GM12878 (cell line): ENCODE measurements at regions not wholly inside any gene's neighbourhood (a gene's known extent, or its start where the extent isn't known, plus 50 kb on each side); places are given as distances from the start of the nearest gene placed in this dataset.

Source experiments
- ATAC-seq: fragments of 200-7000 bp; cut with Tn5 transposase; 3 replicates; pipeline ENCODE4 v1.9.1; 2020; ENCODE audit warnings: mild to moderate bottlenecking, moderate library complexity
- BruUV-seq: library from RNA; stranded (reverse); fragments of 400-500 nt; replicated peaks from 2 replicates; lab custom pipeline; 2021; lab: Mats Ljungman, UMichigan
- CTCF ChIA-PET: fragments of 300-600 bp; sonication (Branson Sonifier 250); formaldehyde crosslinking; extraction: SDS; loops from one replicate; lab custom pipeline; 2021; ENCODE audit warnings: inconsistent platforms; lab: Yijun Ruan, JAX
- POLR2A ChIA-PET: fragments of 350-600 bp; formaldehyde crosslinking; extraction: SDS; loops from one replicate; lab custom pipeline; 2021; ENCODE audit warnings: inconsistent platforms; lab: Charles Lee
- RAD21 ChIA-PET: fragments of 300-600 bp; sonication (Branson Sonifier 250); formaldehyde crosslinking; loops from one replicate; lab custom pipeline; 2023; ENCODE audit warnings: antibody characterized with exemption; ENCODE audit not compliant: unreplicated experiment; lab: Charles Lee
- SMC1A ChIA-PET: fragments of 300-600 bp; sonication (Branson Sonifier 250); formaldehyde crosslinking; loops from one replicate; lab custom pipeline; 2023; ENCODE audit not compliant: unreplicated experiment, uncharacterized antibody; lab: Charles Lee
- DNase-seq: peaks from one replicate; pipeline ENCODE4 v3.0.0-alpha.2; 2011; ENCODE audit warnings: low read depth, low spot score
- FAIRE-seq: peaks from 3 replicates; lab custom pipeline; 2011; peaks lifted over from hg19 to GRCh38; lab: Jason Lieb, UNC
- H2AFZ ChIP-seq: 2 replicates; pipeline ENCODE4 v1.6.0; 2011; ENCODE audit warnings: low read depth, low read length, control low read depth; ENCODE audit not compliant: control insufficient read depth
- H3K27ac ChIP-seq: 2 replicates; pipeline ENCODE4 v1.5.1; 2011; ENCODE audit warnings: control low read depth; ENCODE audit not compliant: control insufficient read depth, insufficient read depth
- H3K27me3 ChIP-seq, 2 experiments: replicated peaks in 1 of 2; 2 replicates each; pipeline versions ENCODE4 v1.6.0 to v1.6.1; 2011; ENCODE audit warnings: low read length in 1 of 2; ENCODE audit not compliant: control insufficient read depth in 2 of 2, insufficient read depth in 2 of 2
- H3K36me3 ChIP-seq, 2 experiments: 2 replicates each; pipeline ENCODE4 v1.5.1; 2011; ENCODE audit warnings: low read length in 1 of 2; ENCODE audit not compliant: control insufficient read depth in 2 of 2, insufficient read depth in 2 of 2
- H3K4me1 ChIP-seq: 2 replicates; pipeline ENCODE4 v1.6.1; 2011; ENCODE audit warnings: mild to moderate bottlenecking, low read length, moderate library complexity, mixed read lengths; ENCODE audit not compliant: control insufficient read depth, insufficient read depth
- H3K4me2 ChIP-seq: 2 replicates; pipeline ENCODE4 v1.6.0; 2011; ENCODE audit warnings: control low read depth; ENCODE audit not compliant: control insufficient read depth, insufficient read depth
- H3K4me3 ChIP-seq: fragments of 200-600 bp; sonication (generic); 2 replicates; pipeline ENCODE4 v1.5.1; 2016
- H3K79me2 ChIP-seq: 2 replicates; pipeline ENCODE4 v1.6.0; 2011; ENCODE audit warnings: low read length; ENCODE audit not compliant: control insufficient read depth, insufficient read depth
- H3K9ac ChIP-seq: 2 replicates; pipeline ENCODE4 v1.8.0; 2011; ENCODE audit warnings: low read length, control low read depth, mixed read lengths; ENCODE audit not compliant: control insufficient read depth, insufficient read depth
- H3K9me3 ChIP-seq: replicated peaks from 3 replicates; pipeline ENCODE4 v1.5.1; 2011; ENCODE audit warnings: mild to moderate bottlenecking, low read length; ENCODE audit not compliant: control insufficient read depth, insufficient read depth
- H4K20me1 ChIP-seq: 2 replicates; pipeline ENCODE4 v1.6.0; 2011; ENCODE audit not compliant: control insufficient read depth, insufficient read depth
- ATF2 ChIP-seq: IDR thresholded peaks from 2 replicates; pipeline ENCODE4 v1.6.1; 2012; ENCODE audit warnings: low read length, inconsistent platforms
- ATF7 ChIP-seq: fragments of 450-650 bp; IDR thresholded peaks from 2 replicates; pipeline ENCODE4 v1.6.1; 2016; ENCODE audit warnings: low read depth, mild to moderate bottlenecking
- BHLHE40 ChIP-seq, 2 experiments: fragments of 450-650 bp in 1 of 2; IDR thresholded peaks; 2 replicates each; pipeline ENCODE4 v1.6.1; 2011 to 2017; ENCODE audit warnings: low read depth in 2 of 2, borderline replicate concordance in 1 of 2, improper control_type of control experiment in 1 of 2, low read length in 1 of 2, mild to moderate bottlenecking in 1 of 2
- CREM ChIP-seq: IDR thresholded peaks from 2 replicates; pipeline ENCODE4 v1.6.1; 2014; ENCODE audit warnings: antibody characterized with exemption, low read depth
- CTCF ChIP-seq, 3 experiments: IDR thresholded peaks in 2 of 3; conservative IDR thresholded peaks in 1 of 3; 2 replicates each; pipeline ENCODE4 v1.5.1; 2011; ENCODE audit warnings: low read depth in 3 of 3, low read length in 3 of 3, mild to moderate bottlenecking in 3 of 3, control low read depth in 2 of 3, moderate library complexity in 2 of 3, inconsistent platforms in 1 of 3, mixed read lengths in 1 of 3; ENCODE audit not compliant: control insufficient read depth in 2 of 3, insufficient read depth in 1 of 3; ENCODE audit errors: extremely low read depth in 1 of 3
- EGR1 ChIP-seq, 2 experiments: IDR thresholded peaks; 1 replicate in 1 of 2; 2 replicates in 1 of 2; pipeline ENCODE4 v1.6.1; 2011 to 2012; ENCODE audit warnings: low read depth in 2 of 2, low read length in 2 of 2, borderline replicate concordance in 1 of 2, mild to moderate bottlenecking in 1 of 2, moderate library complexity in 1 of 2
- ETV6 ChIP-seq, 2 experiments: fragments of 450-650 bp in 1 of 2; IDR thresholded peaks in 1 of 2; conservative IDR thresholded peaks in 1 of 2; 2 replicates each; pipeline ENCODE4 v1.6.1; 2014; ENCODE audit warnings: antibody characterized with exemption in 1 of 2, borderline replicate concordance in 1 of 2, low read depth in 1 of 2, mild to moderate bottlenecking in 1 of 2, moderate library complexity in 1 of 2
- HCFC1 ChIP-seq: fragments of 150-350 bp; IDR thresholded peaks from 2 replicates; pipeline ENCODE4 v1.6.1; 2014; ENCODE audit warnings: low read length
- MTA2 ChIP-seq: fragments of 450-650 bp; IDR thresholded peaks from 2 replicates; pipeline ENCODE4 v1.6.1; 2016; ENCODE audit warnings: low read depth, mild to moderate bottlenecking, moderate library complexity
- NBN ChIP-seq: fragments of 450-650 bp; IDR thresholded peaks from 2 replicates; pipeline ENCODE4 v1.6.1; 2016
- NFYB ChIP-seq: IDR thresholded peaks from 2 replicates; pipeline ENCODE4 v1.6.1; 2011; ENCODE audit warnings: low read depth, mild to moderate bottlenecking, low read length, improper control_type of control experiment, moderate library complexity; ENCODE audit not compliant: insufficient read depth
- POLR2AphosphoS2 ChIP-seq: IDR thresholded peaks from 2 replicates; pipeline ENCODE4 v1.6.1; 2011; ENCODE audit warnings: low read depth, mild to moderate bottlenecking, low read length, improper control_type of control experiment, moderate library complexity
- RELA ChIP-seq: fragments of 450-650 bp; IDR thresholded peaks from 2 replicates; pipeline ENCODE4 v1.8.0; 2014; ENCODE audit warnings: borderline replicate concordance; ENCODE audit not compliant: partially characterized antibody
- SMAD1 ChIP-seq: fragments of 450-650 bp; IDR thresholded peaks from 2 replicates; pipeline ENCODE4 v1.6.1; 2018; ENCODE audit warnings: mild to moderate bottlenecking, low read depth; ENCODE audit not compliant: partially characterized antibody
- SP1 ChIP-seq: IDR thresholded peaks from one replicate; pipeline ENCODE4 v1.6.1; 2011; ENCODE audit warnings: low read depth, low read length
- SRF ChIP-seq, 2 experiments: IDR thresholded peaks; 2 replicates each; pipeline ENCODE4 v1.6.1; 2011; ENCODE audit warnings: low read depth in 2 of 2, low read length in 2 of 2, mild to moderate bottlenecking in 1 of 2, moderate library complexity in 1 of 2
- STAT1 ChIP-seq: fragments of 450-650 bp; conservative IDR thresholded peaks from 2 replicates; pipeline ENCODE4 v1.6.1; 2014; ENCODE audit warnings: antibody characterized with exemption, mild to moderate bottlenecking
- ZNF207 ChIP-seq: fragments of 450-650 bp; IDR thresholded peaks from 2 replicates; pipeline ENCODE4 v1.6.1; 2014; ENCODE audit warnings: antibody characterized with exemption, mild to moderate bottlenecking, borderline replicate concordance
- ZZZ3 ChIP-seq: IDR thresholded peaks from 2 replicates; pipeline ENCODE4 v1.6.1; 2011; ENCODE audit warnings: low read depth; ENCODE audit not compliant: control insufficient read depth, insufficient read length
- WGBS: methylation state at CpG from one replicate; pipeline ENCODE4 v1.1.6; 2016; ENCODE audit warnings: low lambda C conversion rate; ENCODE audit not compliant: insufficient replicate concordance, insufficient coverage; ENCODE audit errors: missing lambda C conversion rate; 5-methylcytosine and 5-hydroxymethylcytosine counted together
- in situ Hi-C: fragments of 300-500 bp; cut with MboI; formaldehyde crosslinking; loops from 9 replicates; pipeline ENCODE4 v1.14.3; 2018; ENCODE audit warnings: mixed read lengths
- intact Hi-C: fragments of 100-400 bp; cut with micrococcal nuclease; formaldehyde crosslinking; loops from one replicate; pipeline ENCODE4 v1.14.2; 2022; ENCODE audit not compliant: unreplicated experiment

- CTCF ChIA-PET: interaction anchor here (1.3 kb wide), 1 partner anchor 9 kb away, joined by 3 read pairs; no protein-coding TSS in a partner anchor
- intact Hi-C loops: no loop called here
- FAIRE-seq: no peak
Observed at GRCh38 chr5:58116346-58116745, 343.5 kb downstream of the PLK2 start.

GRCh38 chr5:58115811-58116210 lies 344.1 kb downstream of the PLK2 start:
- H3K4me2 ChIP-seq: no peak overlapping the region
- peaks cover 0 to 4% of the 10 kb centered on the region in 2 experiments; a peak in 1 of 4 replicates for H3K27me3 ChIP-seq
- ChIA-PET POLR2A (no interaction called here), RAD21 (no interaction called here), SMC1A (no interaction called here), CTCF (interaction anchor here (1.3 kb wide), 1 partner anchor 9 kb away, joined by 3 read pairs; no protein-coding TSS in a partner anchor)
- intact Hi-C loops (no loop called here), in situ Hi-C loops (no loop called here)
- no peak overlapping the region for H3K27ac ChIP-seq
- H4K20me1 ChIP-seq: no peaks in the 10 kb centered on the region
- FAIRE-seq (no peak), ATAC-seq (no peak), DNase-seq (no peak)
- no TSS peak for BruUV-seq
- no peak overlapping the region for H2AFZ ChIP-seq
- no peaks in the 10 kb centered on the region for H3K9me3 ChIP-seq
- no peak overlapping the region for H3K9ac ChIP-seq
- WGBS: 0% methylated on average over 1 of the region's 1 CpG
- no peaks in the 10 kb centered on the region for H3K4me1 ChIP-seq
- no peaks in the 10 kb centered on the region for H3K36me3 ChIP-seq
- H3K79me2 ChIP-seq: no peaks in the 10 kb centered on the region
- H3K4me3 ChIP-seq: no peak overlapping the region
- TF ChIP-seq CTCF (IDR thresholded peaks at IDR 0.05 in 2 of 3, conservative IDR thresholded peaks at IDR 0.05 in 1 of 3; ENCODE audit: control insufficient read depth in 2 of 3, extremely low read depth in 1 of 3, insufficient read depth in 1 of 3, low read depth in 3 of 3, low read length in 3 of 3) (no peak), ZNF207 (no peak), SP1 (no peak), NBN (no peak), NFYB (no peak), EGR1 (IDR thresholded peaks at IDR 0.05; ENCODE audit: borderline replicate concordance in 1 of 2, low read depth in 2 of 2, low read length in 2 of 2) (no peak), RELA (no peak), STAT1 (no peak), ATF2 (no peak), POLR2AphosphoS2 (no peak), MTA2 (no peak), ATF7 (no peak), SRF (IDR thresholded peaks at IDR 0.05; ENCODE audit: low read depth in 2 of 2, low read length in 2 of 2) (no peak), HCFC1 (no peak)

More at GRCh38 chr5:58116346-58116745, 343.5 kb downstream of the PLK2 start:
- ChIA-PET SMC1A (no interaction called here), RAD21 (no interaction called here), POLR2A (no interaction called here)
- in situ Hi-C loops: no loop called here
- Histone ChIP-seq H3K27ac (no peak overlapping the region), H3K9ac (no peak overlapping the region), H3K4me3 (no peak overlapping the region), H4K20me1 (no peaks in the 10 kb centered on the region), H3K4me1 (no peaks in the 10 kb centered on the region), H3K79me2 (no peaks in the 10 kb centered on the region), H3K4me2 (no peak overlapping the region), H3K9me3 (no peaks in the 10 kb centered on the region), H3K36me3 (no peaks in the 10 kb centered on the region), H3K27me3 (peaks cover 0 to 4% of the 10 kb centered on the region in 2 experiments; a peak in 1 of 4 replicates), H2AFZ (no peak overlapping the region)
- DNase-seq (no peak), ATAC-seq (no peak)
- no peak for TF ChIP-seq SMAD1
- TF ChIP-seq CREM: no peak
- TF ChIP-seq ZZZ3: no peak
- no peak for TF ChIP-seq RELA
- no peak for TF ChIP-seq BHLHE40 (IDR thresholded peaks at IDR 0.05; ENCODE audit: borderline replicate concordance in 1 of 2, low read depth in 2 of 2, low read length in 1 of 2)
- TF ChIP-seq ETV6 (conservative IDR thresholded peaks at IDR 0.05 in 1 of 2, IDR thresholded peaks at IDR 0.05 in 1 of 2; ENCODE audit: borderline replicate concordance in 1 of 2, low read depth in 1 of 2): no peak
- no TSS peak for BruUV-seq
- WGBS: 29% methylated on average over 3 of the region's 3 CpGs
